ENCODE measurements at regions not wholly inside any gene's neighbourhood (a gene's known extent, or its start where the extent isn't known, plus 50 kb on each side); places are given as distances from the start of the nearest gene placed in this dataset.
A peak's percentile ranks its signal among the peaks of the same experiment; 100 is the strongest.

DNA sequence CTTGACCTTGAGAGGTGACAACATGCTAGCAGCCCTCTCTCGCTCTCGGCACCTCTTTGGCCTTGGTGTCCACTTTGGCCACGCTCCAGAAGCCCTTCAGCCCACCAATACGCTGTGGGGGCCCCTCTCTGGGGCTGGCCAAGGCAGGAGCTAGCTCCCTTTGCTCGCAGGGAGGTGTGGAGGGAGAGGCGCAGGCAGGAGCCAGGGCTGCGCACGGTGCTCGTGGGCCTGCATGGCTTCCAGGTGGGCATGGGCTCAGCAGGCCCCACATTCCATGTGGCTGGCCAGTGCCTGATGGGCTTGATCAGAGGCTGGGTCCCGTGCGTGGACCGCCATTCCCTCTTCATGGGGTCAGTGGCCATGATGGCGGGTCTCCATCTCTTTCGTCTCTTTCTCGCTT, 1237.0 kb upstream of the USP15 start:
- no peak overlapping the region for H3K27ac Mint-ChIP-seq
- no peak overlapping the region for H3K4me3 Mint-ChIP-seq
- Histone ChIP-seq H3K4me3 (replicated peaks in 1 of 3; ENCODE audit: low read depth in 2 of 3, low read length in 3 of 3) (no peak overlapping the region), H3K27me3 (ENCODE audit: control insufficient read depth in 2 of 2, insufficient read depth in 2 of 2, low read length in 2 of 2) (no peaks in the 10 kb centered on the region), H3K79me2 (ENCODE audit: insufficient read depth, low read length) (no peaks in the 10 kb centered on the region), H2AFZ (ENCODE audit: insufficient read depth, low read depth, low read length, poor library complexity, severe bottlenecking) (no peak overlapping the region), H3K36me3 (replicated peaks in 1 of 2; ENCODE audit: control insufficient read depth in 1 of 2, insufficient read depth in 2 of 2, low read length in 2 of 2) (no peaks in the 10 kb centered on the region), H3K27ac (ENCODE audit: low read depth in 1 of 2, low read length in 2 of 2) (no peak overlapping the region), H3K9ac (ENCODE audit: insufficient read depth, low read length, poor library complexity, severe bottlenecking) (no peak overlapping the region), H4K20me1 (ENCODE audit: insufficient read depth, low read length) (no peaks in the 10 kb centered on the region), H3K4me1 (ENCODE audit: control insufficient read depth in 1 of 2, insufficient read depth in 2 of 2, low read length in 2 of 2) (no peaks in the 10 kb centered on the region), H3K4me2 (replicated peaks; ENCODE audit: extremely low read depth, low read length, poor library complexity, severe bottlenecking) (no peak overlapping the region), H3K9me3 (replicated peaks in 1 of 2; ENCODE audit: control insufficient read depth in 1 of 2, insufficient read depth in 1 of 2, low read length in 2 of 2) (peaks cover 13 to 30% of the 10 kb centered on the region in 2 donors)
- DNase-seq, result no peak
- H3K27me3 Mint-ChIP-seq (ENCODE audit: low read depth in 3 of 3), result no peaks in the 10 kb centered on the region
- TF ChIP-seq, protein P1, sequence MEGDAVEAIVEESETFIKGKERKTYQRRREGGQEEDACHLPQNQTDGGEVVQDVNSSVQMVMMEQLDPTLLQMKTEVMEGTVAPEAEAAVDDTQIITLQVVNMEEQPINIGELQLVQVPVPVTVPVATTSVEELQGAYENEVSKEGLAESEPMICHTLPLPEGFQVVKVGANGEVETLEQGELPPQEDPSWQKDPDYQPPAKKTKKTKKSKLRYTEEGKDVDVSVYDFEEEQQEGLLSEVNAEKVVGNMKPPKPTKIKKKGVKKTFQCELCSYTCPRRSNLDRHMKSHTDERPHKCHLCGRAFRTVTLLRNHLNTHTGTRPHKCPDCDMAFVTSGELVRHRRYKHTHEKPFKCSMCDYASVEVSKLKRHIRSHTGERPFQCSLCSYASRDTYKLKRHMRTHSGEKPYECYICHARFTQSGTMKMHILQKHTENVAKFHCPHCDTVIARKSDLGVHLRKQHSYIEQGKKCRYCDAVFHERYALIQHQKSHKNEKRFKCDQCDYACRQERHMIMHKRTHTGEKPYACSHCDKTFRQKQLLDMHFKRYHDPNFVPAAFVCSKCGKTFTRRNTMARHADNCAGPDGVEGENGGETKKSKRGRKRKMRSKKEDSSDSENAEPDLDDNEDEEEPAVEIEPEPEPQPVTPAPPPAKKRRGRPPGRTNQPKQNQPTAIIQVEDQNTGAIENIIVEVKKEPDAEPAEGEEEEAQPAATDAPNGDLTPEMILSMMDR (IDR thresholded peaks at IDR 0.05), result no peak
- H3K36me3 Mint-ChIP-seq, result no peaks in the 10 kb centered on the region
- intact Hi-C loops (cut with micrococcal nuclease), result no loop called here
- no peaks in the 10 kb centered on the region for H3K4me1 Mint-ChIP-seq
- 96% methylated on average over 12 of the region's 15 CpGs for WGBS (ENCODE audit: insufficient coverage)
- peaks cover 7 to 21% (median 12%) of the 10 kb centered on the region in 7 donors for H3K9me3 Mint-ChIP-seq

DNA sequence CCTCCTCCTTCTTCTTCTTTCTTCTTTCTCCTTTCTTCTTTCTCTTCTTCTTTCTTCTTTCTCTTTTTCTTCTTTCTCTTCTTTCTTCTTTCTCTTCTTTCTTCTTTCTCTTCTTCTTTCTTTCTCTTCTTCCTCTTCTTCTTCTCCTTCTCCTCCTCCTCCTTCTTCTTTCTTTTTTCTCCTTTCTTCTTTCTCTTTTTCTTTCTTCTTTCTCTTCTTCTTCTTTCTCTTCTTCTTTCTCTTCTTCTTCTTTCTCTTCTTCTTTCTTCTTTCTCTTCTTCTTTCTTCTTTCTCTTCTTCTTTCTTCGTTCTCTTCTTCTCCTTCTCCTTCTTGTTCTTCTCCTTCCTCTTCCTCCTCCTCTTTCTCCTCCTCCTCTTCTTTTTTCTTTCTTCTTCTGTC, 1230.7 kb upstream of the USP15 start:
- Histone ChIP-seq H3K4me1 (ENCODE audit: control insufficient read depth in 1 of 2, insufficient read depth in 2 of 2, low read length in 2 of 2) (no peaks in the 10 kb centered on the region), H3K9me3 (replicated peaks in 1 of 2; ENCODE audit: control insufficient read depth in 1 of 2, insufficient read depth in 1 of 2, low read length in 2 of 2) (peaks cover 9 to 25% of the 10 kb centered on the region in 2 donors), H2AFZ (ENCODE audit: insufficient read depth, low read depth, low read length, poor library complexity, severe bottlenecking) (no peak overlapping the region), H3K36me3 (replicated peaks in 1 of 2; ENCODE audit: control insufficient read depth in 1 of 2, insufficient read depth in 2 of 2, low read length in 2 of 2) (no peaks in the 10 kb centered on the region), H3K27me3 (ENCODE audit: control insufficient read depth in 2 of 2, insufficient read depth in 2 of 2, low read length in 2 of 2) (no peaks in the 10 kb centered on the region), H4K20me1 (ENCODE audit: insufficient read depth, low read length) (no peaks in the 10 kb centered on the region), H3K9ac (ENCODE audit: insufficient read depth, low read length, poor library complexity, severe bottlenecking) (no peak overlapping the region), H3K4me2 (replicated peaks; ENCODE audit: extremely low read depth, low read length, poor library complexity, severe bottlenecking) (no peak overlapping the region), H3K4me3 (replicated peaks in 1 of 3; ENCODE audit: low read depth in 2 of 3, low read length in 3 of 3) (no peak overlapping the region), H3K79me2 (ENCODE audit: insufficient read depth, low read length) (no peaks in the 10 kb centered on the region), H3K27ac (ENCODE audit: low read depth in 1 of 2, low read length in 2 of 2) (no peak overlapping the region)
- Mint-ChIP-seq H3K9me3 (peaks cover 2 to 14% (median 8%) of the 10 kb centered on the region in 7 donors), H3K4me1 (no peaks in the 10 kb centered on the region), H3K27ac (no peak overlapping the region), H3K27me3 (ENCODE audit: low read depth in 3 of 3) (no peaks in the 10 kb centered on the region), H3K4me3 (no peak overlapping the region), H3K36me3 (no peaks in the 10 kb centered on the region)
- no peak for DNase-seq
- TF ChIP-seq, protein P1 (IDR thresholded peaks at IDR 0.05), result peak; percentile 24
- intact Hi-C loops (cut with micrococcal nuclease), result no loop called here
- WGBS (ENCODE audit: insufficient coverage), result no CpG with 5 or more reads among the region's 1 CpG

Measured in CD14-positive monocyte (primary cell).